ENCODE measurements at regions not wholly inside any gene's neighbourhood (a gene's known extent, or its start where the extent isn't known, plus 50 kb on each side); places are given as distances from the start of the nearest gene placed in this dataset.

DNA sequence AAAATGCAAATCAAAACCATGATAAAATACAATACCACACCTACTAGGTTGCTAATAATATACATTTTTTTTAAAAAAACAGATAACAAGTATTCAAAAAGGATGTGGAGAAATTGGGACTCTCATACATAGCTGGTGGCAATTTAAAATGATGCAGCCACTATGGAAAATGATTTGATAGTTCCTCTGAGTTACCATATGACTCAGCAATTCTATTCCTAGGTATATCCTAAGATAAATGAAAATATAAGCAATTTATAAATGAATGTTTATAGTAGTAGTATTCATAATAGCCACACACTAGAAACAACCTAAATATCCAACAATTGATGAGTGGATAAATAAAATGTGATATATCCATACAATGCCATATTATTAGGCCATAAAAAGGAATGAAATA lies 210.2 kb downstream of the MREG start:
- TF ChIP-seq, protein P1, sequence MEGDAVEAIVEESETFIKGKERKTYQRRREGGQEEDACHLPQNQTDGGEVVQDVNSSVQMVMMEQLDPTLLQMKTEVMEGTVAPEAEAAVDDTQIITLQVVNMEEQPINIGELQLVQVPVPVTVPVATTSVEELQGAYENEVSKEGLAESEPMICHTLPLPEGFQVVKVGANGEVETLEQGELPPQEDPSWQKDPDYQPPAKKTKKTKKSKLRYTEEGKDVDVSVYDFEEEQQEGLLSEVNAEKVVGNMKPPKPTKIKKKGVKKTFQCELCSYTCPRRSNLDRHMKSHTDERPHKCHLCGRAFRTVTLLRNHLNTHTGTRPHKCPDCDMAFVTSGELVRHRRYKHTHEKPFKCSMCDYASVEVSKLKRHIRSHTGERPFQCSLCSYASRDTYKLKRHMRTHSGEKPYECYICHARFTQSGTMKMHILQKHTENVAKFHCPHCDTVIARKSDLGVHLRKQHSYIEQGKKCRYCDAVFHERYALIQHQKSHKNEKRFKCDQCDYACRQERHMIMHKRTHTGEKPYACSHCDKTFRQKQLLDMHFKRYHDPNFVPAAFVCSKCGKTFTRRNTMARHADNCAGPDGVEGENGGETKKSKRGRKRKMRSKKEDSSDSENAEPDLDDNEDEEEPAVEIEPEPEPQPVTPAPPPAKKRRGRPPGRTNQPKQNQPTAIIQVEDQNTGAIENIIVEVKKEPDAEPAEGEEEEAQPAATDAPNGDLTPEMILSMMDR (IDR thresholded peaks at IDR 0.05; ENCODE audit: insufficient read depth, low read length) = no peak
- TF ChIP-seq, protein P2, sequence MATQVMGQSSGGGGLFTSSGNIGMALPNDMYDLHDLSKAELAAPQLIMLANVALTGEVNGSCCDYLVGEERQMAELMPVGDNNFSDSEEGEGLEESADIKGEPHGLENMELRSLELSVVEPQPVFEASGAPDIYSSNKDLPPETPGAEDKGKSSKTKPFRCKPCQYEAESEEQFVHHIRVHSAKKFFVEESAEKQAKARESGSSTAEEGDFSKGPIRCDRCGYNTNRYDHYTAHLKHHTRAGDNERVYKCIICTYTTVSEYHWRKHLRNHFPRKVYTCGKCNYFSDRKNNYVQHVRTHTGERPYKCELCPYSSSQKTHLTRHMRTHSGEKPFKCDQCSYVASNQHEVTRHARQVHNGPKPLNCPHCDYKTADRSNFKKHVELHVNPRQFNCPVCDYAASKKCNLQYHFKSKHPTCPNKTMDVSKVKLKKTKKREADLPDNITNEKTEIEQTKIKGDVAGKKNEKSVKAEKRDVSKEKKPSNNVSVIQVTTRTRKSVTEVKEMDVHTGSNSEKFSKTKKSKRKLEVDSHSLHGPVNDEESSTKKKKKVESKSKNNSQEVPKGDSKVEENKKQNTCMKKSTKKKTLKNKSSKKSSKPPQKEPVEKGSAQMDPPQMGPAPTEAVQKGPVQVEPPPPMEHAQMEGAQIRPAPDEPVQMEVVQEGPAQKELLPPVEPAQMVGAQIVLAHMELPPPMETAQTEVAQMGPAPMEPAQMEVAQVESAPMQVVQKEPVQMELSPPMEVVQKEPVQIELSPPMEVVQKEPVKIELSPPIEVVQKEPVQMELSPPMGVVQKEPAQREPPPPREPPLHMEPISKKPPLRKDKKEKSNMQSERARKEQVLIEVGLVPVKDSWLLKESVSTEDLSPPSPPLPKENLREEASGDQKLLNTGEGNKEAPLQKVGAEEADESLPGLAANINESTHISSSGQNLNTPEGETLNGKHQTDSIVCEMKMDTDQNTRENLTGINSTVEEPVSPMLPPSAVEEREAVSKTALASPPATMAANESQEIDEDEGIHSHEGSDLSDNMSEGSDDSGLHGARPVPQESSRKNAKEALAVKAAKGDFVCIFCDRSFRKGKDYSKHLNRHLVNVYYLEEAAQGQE (IDR thresholded peaks at IDR 0.05; ENCODE audit: insufficient replicate concordance, low read depth) = no peak
- TF ChIP-seq POLR2AphosphoS5 (IDR thresholded peaks at IDR 0.05; ENCODE audit: low read depth) (no peak), GABPA (IDR thresholded peaks at IDR 0.05; ENCODE audit: low read depth) (no peak), SPI1 (IDR thresholded peaks at IDR 0.05; ENCODE audit: borderline replicate concordance, low read depth) (no peak)

All from HL-60 (cell line).